ENCODE measurements at regions not wholly inside any gene's neighbourhood (a gene's known extent, or its start where the extent isn't known, plus 50 kb on each side); places are given as distances from the start of the nearest gene placed in this dataset.
A peak's percentile ranks its signal among the peaks of the same experiment; 100 is the strongest.

DNA sequence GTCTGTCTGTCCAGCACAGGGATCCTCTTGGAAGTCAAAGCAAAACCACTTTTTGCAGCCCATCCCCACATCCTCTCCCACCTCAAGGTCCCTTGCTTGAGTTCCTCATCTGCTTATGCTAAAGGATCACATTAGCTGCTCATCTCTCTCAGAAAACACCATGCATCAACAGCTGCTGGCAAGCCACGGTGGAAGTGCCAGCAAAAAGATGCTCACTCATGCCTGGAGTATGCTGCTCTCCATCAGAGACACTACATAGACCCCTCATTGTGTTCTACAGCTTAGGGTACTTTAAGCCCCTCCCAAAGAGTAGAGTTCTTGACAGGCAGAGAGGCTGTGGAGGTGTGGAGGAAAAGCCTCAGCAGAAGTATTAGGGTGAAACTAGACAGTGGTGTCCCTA, 94.6 kb upstream of the COL8A1 start:
- Histone ChIP-seq H4K20me1 (ENCODE audit: insufficient read depth, poor library complexity, severe bottlenecking) (no peaks in the 10 kb centered on the region), H3K79me2 (no peaks in the 10 kb centered on the region), H2AFZ (no peak overlapping the region), H3K4me1 (ENCODE audit: insufficient read depth) (no peaks in the 10 kb centered on the region), H3K27me3 (no peaks in the 10 kb centered on the region), H3K9me3 (ENCODE audit: low read depth) (no peaks in the 10 kb centered on the region), H3K4me3 (no peak overlapping the region), H3K36me3 (replicated peaks; ENCODE audit: insufficient read depth, low read depth) (no peaks in the 10 kb centered on the region), H3K9me2 (replicated peaks; ENCODE audit: insufficient read depth) (no peaks in the 10 kb centered on the region), H3K27ac (no peak overlapping the region), H3K4me2 (no peak overlapping the region)
- no peak for DNase-seq (ENCODE audit: low spot score)
- WGBS (ENCODE audit: low lambda C conversion rate, missing lambda C conversion rate) = 5% methylated on average over 1 of the region's 1 CpG
- TF ChIP-seq EZH2phosphoT487 (IDR thresholded peaks at IDR 0.05; ENCODE audit: low read depth, severe bottlenecking, unreplicated experiment) = no peak

DNA sequence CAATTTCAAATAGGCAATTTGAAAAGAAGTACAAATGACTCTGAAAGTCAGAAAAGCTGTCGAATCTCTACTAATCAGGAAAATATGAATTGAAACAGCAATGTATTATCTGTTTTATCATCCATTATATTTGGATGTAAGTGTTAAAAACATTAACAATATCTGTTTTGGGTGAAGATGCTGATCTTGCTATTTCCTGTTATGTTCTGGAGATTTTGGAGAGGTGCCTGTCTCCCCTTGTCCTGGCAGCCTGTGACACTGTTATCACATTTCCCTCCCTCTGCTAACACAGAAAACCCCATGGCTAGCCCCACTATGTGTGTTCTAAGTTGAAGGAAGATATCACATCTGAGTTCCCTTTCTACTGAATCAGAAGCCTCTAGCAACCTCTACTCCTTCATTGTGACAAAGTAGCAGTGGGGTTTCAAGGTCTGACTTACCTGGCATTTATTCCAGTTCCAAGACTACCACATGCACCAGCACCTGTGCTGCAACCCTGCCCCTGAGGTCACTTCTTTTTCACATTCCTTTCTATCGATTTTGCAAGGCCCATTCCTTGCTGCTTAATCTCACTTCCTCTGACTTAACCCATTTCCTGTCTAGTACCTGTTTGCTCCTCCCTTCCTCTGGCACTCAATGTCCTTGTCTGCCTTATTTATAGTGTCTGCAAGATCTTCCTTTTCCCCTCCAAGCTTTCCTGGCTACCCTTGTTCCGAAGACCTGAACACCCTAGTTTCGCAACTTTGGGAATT, 95.5 kb upstream of the COL8A1 start:
- DNase-seq (ENCODE audit: low spot score) = no peak
- Histone ChIP-seq H3K36me3 (replicated peaks; ENCODE audit: insufficient read depth, low read depth) (no peaks in the 10 kb centered on the region), H3K9me2 (replicated peaks; ENCODE audit: insufficient read depth) (no peaks in the 10 kb centered on the region), H3K9me3 (ENCODE audit: low read depth) (no peaks in the 10 kb centered on the region), H4K20me1 (ENCODE audit: insufficient read depth, poor library complexity, severe bottlenecking) (no peaks in the 10 kb centered on the region), H3K4me3 (no peak overlapping the region), H3K4me1 (ENCODE audit: insufficient read depth) (no peaks in the 10 kb centered on the region), H2AFZ (no peak overlapping the region), H3K79me2 (no peaks in the 10 kb centered on the region), H3K27me3 (no peaks in the 10 kb centered on the region), H3K4me2 (no peak overlapping the region), H3K27ac (no peak overlapping the region)
- TF ChIP-seq, protein P1, sequence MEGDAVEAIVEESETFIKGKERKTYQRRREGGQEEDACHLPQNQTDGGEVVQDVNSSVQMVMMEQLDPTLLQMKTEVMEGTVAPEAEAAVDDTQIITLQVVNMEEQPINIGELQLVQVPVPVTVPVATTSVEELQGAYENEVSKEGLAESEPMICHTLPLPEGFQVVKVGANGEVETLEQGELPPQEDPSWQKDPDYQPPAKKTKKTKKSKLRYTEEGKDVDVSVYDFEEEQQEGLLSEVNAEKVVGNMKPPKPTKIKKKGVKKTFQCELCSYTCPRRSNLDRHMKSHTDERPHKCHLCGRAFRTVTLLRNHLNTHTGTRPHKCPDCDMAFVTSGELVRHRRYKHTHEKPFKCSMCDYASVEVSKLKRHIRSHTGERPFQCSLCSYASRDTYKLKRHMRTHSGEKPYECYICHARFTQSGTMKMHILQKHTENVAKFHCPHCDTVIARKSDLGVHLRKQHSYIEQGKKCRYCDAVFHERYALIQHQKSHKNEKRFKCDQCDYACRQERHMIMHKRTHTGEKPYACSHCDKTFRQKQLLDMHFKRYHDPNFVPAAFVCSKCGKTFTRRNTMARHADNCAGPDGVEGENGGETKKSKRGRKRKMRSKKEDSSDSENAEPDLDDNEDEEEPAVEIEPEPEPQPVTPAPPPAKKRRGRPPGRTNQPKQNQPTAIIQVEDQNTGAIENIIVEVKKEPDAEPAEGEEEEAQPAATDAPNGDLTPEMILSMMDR (IDR thresholded peaks at IDR 0.05; ENCODE audit: poor library complexity) = no peak
- TF ChIP-seq EZH2 (IDR thresholded peaks at IDR 0.05; ENCODE audit: borderline replicate concordance) (no peak), EZH2phosphoT487 (IDR thresholded peaks at IDR 0.05; ENCODE audit: low read depth, severe bottlenecking, unreplicated experiment) (no peak)
- WGBS (ENCODE audit: low lambda C conversion rate, missing lambda C conversion rate) = 78% methylated on average over 4 of the region's 4 CpGs

DNA sequence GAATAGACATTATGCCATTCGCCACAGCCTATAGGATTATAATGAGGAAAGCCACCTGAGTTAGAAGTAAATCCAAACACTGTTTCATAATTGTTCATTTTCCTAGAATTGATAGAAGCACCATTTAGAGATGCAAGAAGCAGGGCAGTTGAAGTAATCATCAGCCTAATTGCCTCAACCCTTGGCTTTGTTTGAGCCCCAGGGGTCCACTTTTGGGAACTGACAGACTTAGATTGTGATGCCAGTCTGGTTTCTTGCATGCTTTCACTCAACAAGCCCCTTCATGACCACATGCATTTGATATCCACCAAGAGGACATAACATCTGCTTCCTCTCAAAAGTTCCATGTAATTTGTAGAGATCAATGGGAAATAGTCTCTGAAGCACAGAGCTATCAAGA, 97.2 kb upstream of the COL8A1 start:
- H3K27ac ChIP-seq = no peak overlapping the region
- no peak for DNase-seq (ENCODE audit: low spot score)
- H2AFZ ChIP-seq = no peak overlapping the region
- no peaks in the 10 kb centered on the region for H3K36me3 ChIP-seq (replicated peaks; ENCODE audit: insufficient read depth, low read depth)
- no peaks in the 10 kb centered on the region for H3K27me3 ChIP-seq
- no peak overlapping the region for H3K4me3 ChIP-seq
- TF ChIP-seq, protein P1 (IDR thresholded peaks at IDR 0.05; ENCODE audit: poor library complexity) = no peak
- no peak overlapping the region for H3K4me2 ChIP-seq
- H4K20me1 ChIP-seq (ENCODE audit: insufficient read depth, poor library complexity, severe bottlenecking) = no peaks in the 10 kb centered on the region
- 83% methylated on average over 1 of the region's 1 CpG for WGBS (ENCODE audit: low lambda C conversion rate, missing lambda C conversion rate)
- H3K9me2 ChIP-seq (replicated peaks; ENCODE audit: insufficient read depth) = no peaks in the 10 kb centered on the region
- peaks cover 5% of the 10 kb centered on the region for H3K4me1 ChIP-seq (ENCODE audit: insufficient read depth)
- H3K9me3 ChIP-seq (ENCODE audit: low read depth) = no peaks in the 10 kb centered on the region
- H3K79me2 ChIP-seq = no peaks in the 10 kb centered on the region

DNA sequence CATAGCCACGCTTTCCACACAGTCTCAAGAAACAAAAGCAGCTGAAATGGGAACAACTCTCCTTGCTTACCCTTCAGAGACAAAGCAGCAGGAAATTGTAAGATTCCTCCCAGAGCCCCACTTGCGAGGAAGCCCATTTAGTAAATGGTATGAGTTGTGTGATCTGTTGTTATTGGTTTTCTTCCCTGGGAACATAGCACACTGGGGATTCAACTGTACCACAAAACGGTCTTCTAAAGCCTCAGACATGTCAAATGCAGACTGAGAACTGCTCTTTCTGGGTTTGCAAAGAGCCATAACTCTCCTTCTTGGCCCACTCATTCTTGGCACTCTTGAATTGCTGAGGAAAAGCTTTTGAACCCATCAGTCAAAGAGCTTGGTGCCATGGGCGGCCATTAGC, 101.0 kb upstream of the COL8A1 start:
- H3K4me3 ChIP-seq = no peak overlapping the region
- H4K20me1 ChIP-seq (ENCODE audit: insufficient read depth, poor library complexity, severe bottlenecking) = no peaks in the 10 kb centered on the region
- H3K4me1 ChIP-seq (ENCODE audit: insufficient read depth) = peaks cover 18% of the 10 kb centered on the region
- no peaks in the 10 kb centered on the region for H3K27me3 ChIP-seq
- no peak overlapping the region for H2AFZ ChIP-seq
- no peaks in the 10 kb centered on the region for H3K9me2 ChIP-seq (replicated peaks; ENCODE audit: insufficient read depth)
- peak overlapping the region; percentile 6 for H3K4me2 ChIP-seq
- H3K79me2 ChIP-seq = no peaks in the 10 kb centered on the region
- 86% methylated on average over 4 of the region's 4 CpGs for WGBS (ENCODE audit: low lambda C conversion rate, missing lambda C conversion rate)
- TF ChIP-seq EZH2phosphoT487 (IDR thresholded peaks at IDR 0.05; ENCODE audit: low read depth, severe bottlenecking, unreplicated experiment) (no peak), EZH2 (IDR thresholded peaks at IDR 0.05; ENCODE audit: borderline replicate concordance) (no peak)
- TF ChIP-seq, protein P1 (IDR thresholded peaks at IDR 0.05; ENCODE audit: poor library complexity) = no peak
- H3K36me3 ChIP-seq (replicated peaks; ENCODE audit: insufficient read depth, low read depth) = no peaks in the 10 kb centered on the region
- peak overlapping the region; percentile 33 for H3K27ac ChIP-seq
- H3K9me3 ChIP-seq (ENCODE audit: low read depth) = no peaks in the 10 kb centered on the region
- no peak for DNase-seq (ENCODE audit: low spot score)
